ENCODE measurements at regions not wholly inside any gene's neighbourhood (a gene's known extent, or its start where the extent isn't known, plus 50 kb on each side); places are given as distances from the start of the nearest gene placed in this dataset.

DNA sequence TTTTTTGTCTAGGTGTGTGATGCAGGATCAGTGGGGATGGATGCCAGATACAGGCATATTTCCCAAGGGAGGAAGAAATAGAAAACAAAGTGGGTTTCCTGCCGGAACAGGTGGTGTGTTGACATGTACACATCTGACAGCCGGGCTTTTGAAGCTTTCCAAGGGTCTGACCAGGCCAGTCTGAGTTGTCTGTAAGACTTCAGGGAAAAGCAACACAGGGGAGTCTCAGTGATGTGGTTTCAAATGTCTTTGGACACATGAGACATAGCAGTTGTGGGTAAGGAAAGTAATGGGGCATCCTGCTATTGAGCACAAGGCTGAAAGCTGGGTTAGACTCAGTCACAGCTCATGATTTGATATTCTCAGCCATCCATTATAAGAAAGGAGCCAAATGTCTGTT is 274.9 kb downstream of the PIK3R1 start:
- Mint-ChIP-seq H3K27me3 (peaks cover 14% of the 10 kb centered on the region), H3K9me3 (peaks cover 7% of the 10 kb centered on the region), H3K27ac (no peak overlapping the region), H3K4me3 (no peak overlapping the region), H3K4me1 (ENCODE audit: low read depth) (no peaks in the 10 kb centered on the region), H3K36me3 (ENCODE audit: low read depth) (no peaks in the 10 kb centered on the region)
- H3K4me1 ChIP-seq (ENCODE audit: insufficient read depth, low read length), result no peaks in the 10 kb centered on the region
- ChIA-PET POLR2A (no interaction called here), CTCF (no interaction called here)
- intact Hi-C loops (cut with DNase I, micrococcal nuclease), result no loop called here
- TF ChIP-seq, protein P1, sequence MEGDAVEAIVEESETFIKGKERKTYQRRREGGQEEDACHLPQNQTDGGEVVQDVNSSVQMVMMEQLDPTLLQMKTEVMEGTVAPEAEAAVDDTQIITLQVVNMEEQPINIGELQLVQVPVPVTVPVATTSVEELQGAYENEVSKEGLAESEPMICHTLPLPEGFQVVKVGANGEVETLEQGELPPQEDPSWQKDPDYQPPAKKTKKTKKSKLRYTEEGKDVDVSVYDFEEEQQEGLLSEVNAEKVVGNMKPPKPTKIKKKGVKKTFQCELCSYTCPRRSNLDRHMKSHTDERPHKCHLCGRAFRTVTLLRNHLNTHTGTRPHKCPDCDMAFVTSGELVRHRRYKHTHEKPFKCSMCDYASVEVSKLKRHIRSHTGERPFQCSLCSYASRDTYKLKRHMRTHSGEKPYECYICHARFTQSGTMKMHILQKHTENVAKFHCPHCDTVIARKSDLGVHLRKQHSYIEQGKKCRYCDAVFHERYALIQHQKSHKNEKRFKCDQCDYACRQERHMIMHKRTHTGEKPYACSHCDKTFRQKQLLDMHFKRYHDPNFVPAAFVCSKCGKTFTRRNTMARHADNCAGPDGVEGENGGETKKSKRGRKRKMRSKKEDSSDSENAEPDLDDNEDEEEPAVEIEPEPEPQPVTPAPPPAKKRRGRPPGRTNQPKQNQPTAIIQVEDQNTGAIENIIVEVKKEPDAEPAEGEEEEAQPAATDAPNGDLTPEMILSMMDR (IDR thresholded peaks at IDR 0.05), result no peak
- peaks cover 0 to 6% of the 10 kb centered on the region in 2 experiments for H3K9me3 ChIP-seq (ENCODE audit: control insufficient read depth in 1 of 2, insufficient read depth in 1 of 2, low read length in 2 of 2)
- H3K4me3 ChIP-seq (ENCODE audit: low read length), result no peak overlapping the region
- no peak overlapping the region for H3K27ac ChIP-seq (ENCODE audit: low read depth in 1 of 2, low read length in 2 of 2)
- ATAC-seq (ENCODE audit: poor library complexity), result no peak
- H3K27me3 ChIP-seq (ENCODE audit: control insufficient read depth in 1 of 2, insufficient read depth in 2 of 2, low read length in 2 of 2), result no peaks in the 10 kb centered on the region
- no peaks in the 10 kb centered on the region for H3K36me3 ChIP-seq (ENCODE audit: insufficient read depth, low read length)
- DNase-seq, result no peak

DNA sequence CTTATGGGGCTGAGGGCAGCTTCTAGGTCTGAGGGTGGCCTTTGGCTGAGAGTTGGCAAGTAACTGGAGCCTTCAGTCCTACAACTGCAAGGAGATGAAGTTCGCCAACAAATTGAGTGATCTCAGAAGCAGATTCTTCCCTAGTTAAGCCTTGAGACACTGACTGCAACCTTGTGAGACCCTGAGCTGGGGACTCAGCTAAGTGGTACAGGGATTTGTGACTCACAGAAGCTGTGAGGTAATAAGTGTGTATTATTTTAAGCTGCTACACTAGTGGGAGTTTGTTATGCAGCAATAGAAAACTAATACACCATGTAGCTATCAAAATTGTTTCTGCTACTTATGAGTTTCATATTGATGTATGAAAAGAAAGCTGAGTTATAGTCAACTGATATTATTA is 279.2 kb downstream of the PIK3R1 start:
- TF ChIP-seq, protein P1 (IDR thresholded peaks at IDR 0.05), result no peak
- peaks cover 6% of the 10 kb centered on the region for H3K27me3 Mint-ChIP-seq
- ChIA-PET CTCF (no interaction called here), POLR2A (no interaction called here)
- Histone ChIP-seq H3K27ac (ENCODE audit: low read depth in 1 of 2, low read length in 2 of 2) (no peak overlapping the region), H3K36me3 (ENCODE audit: insufficient read depth, low read length) (no peaks in the 10 kb centered on the region), H3K4me3 (ENCODE audit: low read length) (no peak overlapping the region), H3K27me3 (ENCODE audit: control insufficient read depth in 1 of 2, insufficient read depth in 2 of 2, low read length in 2 of 2) (no peaks in the 10 kb centered on the region), H3K9me3 (ENCODE audit: control insufficient read depth in 1 of 2, insufficient read depth in 1 of 2, low read length in 2 of 2) (peaks cover 8 to 10% of the 10 kb centered on the region in 2 experiments), H3K4me1 (ENCODE audit: insufficient read depth, low read length) (no peaks in the 10 kb centered on the region)
- DNase-seq (no peak), ATAC-seq (ENCODE audit: poor library complexity) (no peak)
- no peaks in the 10 kb centered on the region for H3K36me3 Mint-ChIP-seq (ENCODE audit: low read depth)
- peaks cover 3% of the 10 kb centered on the region for H3K9me3 Mint-ChIP-seq
- intact Hi-C loops (cut with DNase I, micrococcal nuclease), result no loop called here
- no peak overlapping the region for H3K27ac Mint-ChIP-seq
- H3K4me3 Mint-ChIP-seq, result no peak overlapping the region
- no peaks in the 10 kb centered on the region for H3K4me1 Mint-ChIP-seq (ENCODE audit: low read depth)

DNA sequence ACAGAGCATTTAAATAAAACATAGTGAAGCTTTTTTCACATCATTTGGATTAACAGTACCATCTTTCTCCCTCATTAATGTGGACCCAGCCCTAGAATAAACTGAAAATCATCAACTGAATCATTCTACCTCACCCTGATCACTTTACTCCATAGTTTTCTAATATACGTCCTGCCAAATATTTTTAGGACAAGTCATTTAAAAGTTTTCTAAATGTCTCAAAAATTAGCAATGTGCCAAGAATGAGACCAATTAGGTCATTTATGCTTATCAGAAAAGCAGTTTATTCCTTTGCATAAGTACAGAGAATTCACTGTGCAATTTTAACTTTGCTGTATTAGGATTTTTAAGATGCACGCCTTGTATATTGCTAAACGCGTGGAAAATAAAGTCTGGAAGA is 284.4 kb downstream of the PIK3R1 start:
- Histone ChIP-seq H3K36me3 (ENCODE audit: insufficient read depth, low read length) (no peaks in the 10 kb centered on the region), H3K27me3 (ENCODE audit: control insufficient read depth in 1 of 2, insufficient read depth in 2 of 2, low read length in 2 of 2) (no peaks in the 10 kb centered on the region), H3K4me1 (ENCODE audit: insufficient read depth, low read length) (no peaks in the 10 kb centered on the region), H3K9me3 (ENCODE audit: control insufficient read depth in 1 of 2, insufficient read depth in 1 of 2, low read length in 2 of 2) (peaks cover 8 to 10% of the 10 kb centered on the region in 2 experiments), H3K4me3 (ENCODE audit: low read length) (no peak overlapping the region), H3K27ac (ENCODE audit: low read depth in 1 of 2, low read length in 2 of 2) (no peak overlapping the region)
- H3K4me1 Mint-ChIP-seq (ENCODE audit: low read depth), result no peaks in the 10 kb centered on the region
- H3K27me3 Mint-ChIP-seq, result no peaks in the 10 kb centered on the region
- TF ChIP-seq, protein P1 (IDR thresholded peaks at IDR 0.05), result no peak
- no peak overlapping the region for H3K27ac Mint-ChIP-seq
- POLR2A ChIA-PET, result no interaction called here
- peaks cover 5% of the 10 kb centered on the region for H3K9me3 Mint-ChIP-seq
- CTCF ChIA-PET, result no interaction called here
- DNase-seq (no peak), ATAC-seq (ENCODE audit: poor library complexity) (no peak)
- intact Hi-C loops (cut with DNase I, micrococcal nuclease), result no loop called here
- no peaks in the 10 kb centered on the region for H3K36me3 Mint-ChIP-seq (ENCODE audit: low read depth)
- no peak overlapping the region for H3K4me3 Mint-ChIP-seq

Data from CD4-positive, alpha-beta T cell (primary cell).